A549 (cell line): ENCODE measurements at regions not wholly inside any gene's neighbourhood (a gene's known extent, or its start where the extent isn't known, plus 50 kb on each side); places are given as distances from the start of the nearest gene placed in this dataset.

Source experiments
- CBX8 ChIP-seq: fragments of 200-600 bp; sonication (generic); IDR thresholded peaks from 2 replicates; pipeline ENCODE4 v1.6.1; 2016
- CEBPB ChIP-seq, 2 experiments: fragments of >200 bp in 1 of 2; sonication (Bioruptor Twin) in 1 of 2; formaldehyde crosslinking in 1 of 2; IDR thresholded peaks; 2 replicates each; pipeline ENCODE4 v1.6.1; 2012 to 2016
- CHD2 ChIP-seq: fragments of 150-350 bp; IDR thresholded peaks from 2 replicates; pipeline ENCODE4 v1.6.1; 2014; ENCODE audit warnings: low read length; ENCODE audit not compliant: partially characterized antibody
- CTCF ChIP-seq: fragments of >200 bp; sonication (Bioruptor Twin); formaldehyde crosslinking; IDR thresholded peaks from 3 replicates; pipeline ENCODE4 v1.5.1; 2016
- E2F6 ChIP-seq: IDR thresholded peaks from 2 replicates; pipeline ENCODE4 v1.6.1; 2012; ENCODE audit warnings: low read depth, borderline replicate concordance
- ELK1 ChIP-seq: fragments of 150-350 bp; IDR thresholded peaks from 2 replicates; pipeline ENCODE4 v1.6.1; 2014; ENCODE audit warnings: low read depth, mild to moderate bottlenecking, low read length
- EP300 ChIP-seq, 2 experiments: fragments of >200 bp; sonication (Bioruptor Twin); formaldehyde crosslinking; IDR thresholded peaks; 2 replicates in 1 of 2; 3 replicates in 1 of 2; pipeline ENCODE4 v1.6.1; 2016 to 2017
- JUNB ChIP-seq: fragments of >200 bp; sonication (Bioruptor Twin); formaldehyde crosslinking; IDR thresholded peaks from 2 replicates; pipeline ENCODE4 v1.6.1; 2016
- NR3C1 ChIP-seq: fragments of >200 bp; sonication (Bioruptor Twin); formaldehyde crosslinking; IDR thresholded peaks from 3 replicates; pipeline ENCODE4 v1.6.1; 2017
- POLR2A ChIP-seq: IDR thresholded peaks from 2 replicates; pipeline ENCODE4 v1.6.1; 2012; ENCODE audit warnings: mild to moderate bottlenecking, low read length
- RAD21 ChIP-seq, 2 experiments: fragments of >200 bp in 1 of 2; sonication (Bioruptor Twin) in 1 of 2; formaldehyde crosslinking in 1 of 2; IDR thresholded peaks in 1 of 2; conservative IDR thresholded peaks in 1 of 2; 2 replicates in 1 of 2; 3 replicates in 1 of 2; pipeline ENCODE4 v1.6.1; 2012 to 2018; ENCODE audit warnings: inconsistent platforms in 1 of 2
- USF2 ChIP-seq: fragments of 450-650 bp; IDR thresholded peaks from 2 replicates; pipeline ENCODE4 v1.6.1; 2014; ENCODE audit warnings: antibody characterized with exemption

GRCh38 chr9:86575825-86576525, 221.8 kb upstream of the TUT7 start:
- no peak for TF ChIP-seq ELK1
- no peak for TF ChIP-seq CEBPB (IDR thresholded peaks at IDR 0.05)
- TF ChIP-seq CTCF = no peak
- no peak for TF ChIP-seq CBX8
- no peak for TF ChIP-seq EP300 (IDR thresholded peaks at IDR 0.05)
- TF ChIP-seq RAD21 (conservative IDR thresholded peaks at IDR 0.05 in 1 of 2, IDR thresholded peaks at IDR 0.05 in 1 of 2) = no peak
- no peak for TF ChIP-seq CHD2
- TF ChIP-seq JUNB = no peak
- no peak for TF ChIP-seq USF2
- no peak for TF ChIP-seq POLR2A
- TF ChIP-seq NR3C1 = no peak
- TF ChIP-seq E2F6 = no peak
